Amniotic stem cell (primary cell): ENCODE measurements at regions not wholly inside any gene's neighbourhood (a gene's known extent, or its start where the extent isn't known, plus 50 kb on each side); places are given as distances from the start of the nearest gene placed in this dataset.
"Not testable (repeated sequence)": the region's sequence is repeated elsewhere in the genome, so short reads cannot be mapped to it uniquely, and the experiment has no call there.

Experiments used
- DNase-seq: peaks from one replicate; lab custom pipeline; 2025; lab: John Stamatoyannopoulos, UW

DNA sequence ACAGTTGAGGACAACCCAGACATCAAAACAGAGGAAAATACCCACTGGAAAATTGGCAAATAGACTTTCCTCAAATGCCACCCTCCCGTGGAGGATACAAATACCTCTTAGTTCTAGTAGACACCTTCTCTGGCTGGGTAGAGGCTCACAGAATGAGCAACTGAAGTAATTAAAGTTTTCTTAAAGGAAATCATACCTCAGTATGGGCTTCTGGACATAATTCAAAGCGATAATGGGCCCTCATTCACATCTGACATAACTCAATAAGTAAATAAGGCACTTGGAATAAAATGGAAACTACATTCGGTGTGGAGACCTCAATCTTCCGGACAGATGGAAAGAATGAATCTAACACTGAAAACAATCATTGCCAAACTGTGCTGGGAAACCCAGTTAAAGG is 115.2 kb upstream of the PLCL2 start:
- no peak for DNase-seq

DNA sequence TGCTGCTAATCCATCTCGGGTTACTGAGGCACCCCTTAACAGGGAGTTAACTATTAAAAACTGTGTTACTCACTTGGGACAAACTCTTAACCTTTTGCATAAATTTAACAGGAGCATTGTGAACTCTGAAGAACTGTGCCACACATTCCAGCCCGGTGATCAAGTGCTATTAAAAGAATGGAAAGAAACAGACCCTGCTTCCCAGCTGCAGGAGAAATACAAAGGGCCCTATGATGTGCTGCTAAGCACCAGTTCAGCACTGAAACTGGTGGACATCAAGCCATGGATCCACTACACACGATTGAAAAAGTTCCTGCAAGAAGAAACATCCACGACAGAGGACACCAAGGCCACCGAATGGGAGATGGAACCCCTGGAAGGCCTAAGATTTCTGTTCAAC is 114.7 kb upstream of the PLCL2 start:
- DNase-seq: no peak

DNA sequence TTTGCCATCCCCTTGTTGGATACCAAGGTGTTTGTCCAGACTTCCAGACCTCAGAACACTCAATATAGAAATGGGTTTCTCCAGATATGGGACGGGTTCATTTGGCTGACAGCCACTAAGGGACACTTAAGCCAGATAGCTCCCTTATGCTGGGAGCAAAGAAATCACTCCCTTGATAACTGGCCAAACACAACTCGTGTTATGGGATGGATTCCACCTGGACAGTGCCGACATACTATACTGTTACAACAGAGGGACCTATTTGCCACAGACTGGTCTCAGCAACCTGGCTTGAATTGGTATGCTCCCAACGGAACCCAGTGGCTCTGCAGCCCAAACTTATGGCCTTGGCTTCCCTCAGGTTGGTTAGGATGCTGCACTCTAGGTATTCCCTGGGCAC is 114.0 kb upstream of the PLCL2 start:
- no peak for DNase-seq

DNA sequence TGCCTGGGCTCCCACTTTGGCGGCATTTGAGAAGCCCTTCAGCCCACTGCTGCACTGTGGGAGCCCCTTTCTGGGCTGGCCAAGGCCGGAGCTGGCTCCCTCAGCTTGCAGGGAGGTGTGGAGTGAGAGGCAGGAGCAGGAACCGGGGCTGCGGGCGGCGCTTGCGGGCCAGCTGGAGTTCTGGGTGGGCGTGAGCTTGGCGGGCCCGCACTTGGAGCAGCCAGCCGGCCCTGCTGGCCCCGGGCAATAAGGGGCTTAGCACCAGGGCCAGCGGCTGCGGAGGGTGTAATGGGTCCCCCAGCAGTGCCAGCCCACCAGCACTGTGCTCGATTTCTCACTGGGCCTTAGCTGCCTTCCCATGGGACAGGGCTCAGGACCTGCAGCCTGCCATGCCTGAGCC is 111.2 kb upstream of the PLCL2 start:
- DNase-seq: not testable (repeated sequence)

DNA sequence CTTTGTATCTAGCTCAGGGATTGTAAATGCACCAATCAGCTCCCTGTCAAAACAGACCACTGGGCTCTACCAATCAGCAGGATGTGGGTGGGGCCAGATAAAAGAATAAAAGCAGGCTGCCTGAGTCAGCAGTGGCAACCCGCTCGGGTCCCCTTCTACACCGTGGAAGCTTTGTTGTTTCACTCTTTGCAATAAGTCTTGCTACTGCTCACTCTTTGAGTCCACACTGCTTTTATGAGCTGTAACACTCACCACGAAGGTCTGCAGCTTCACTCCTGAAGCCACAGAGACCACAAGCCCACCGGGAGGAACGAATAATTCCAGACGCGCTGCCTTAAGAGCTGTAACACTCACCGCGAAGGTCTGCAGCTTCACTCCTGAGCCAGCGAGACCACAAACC is 110.2 kb upstream of the PLCL2 start:
- not testable (repeated sequence) for DNase-seq

DNA sequence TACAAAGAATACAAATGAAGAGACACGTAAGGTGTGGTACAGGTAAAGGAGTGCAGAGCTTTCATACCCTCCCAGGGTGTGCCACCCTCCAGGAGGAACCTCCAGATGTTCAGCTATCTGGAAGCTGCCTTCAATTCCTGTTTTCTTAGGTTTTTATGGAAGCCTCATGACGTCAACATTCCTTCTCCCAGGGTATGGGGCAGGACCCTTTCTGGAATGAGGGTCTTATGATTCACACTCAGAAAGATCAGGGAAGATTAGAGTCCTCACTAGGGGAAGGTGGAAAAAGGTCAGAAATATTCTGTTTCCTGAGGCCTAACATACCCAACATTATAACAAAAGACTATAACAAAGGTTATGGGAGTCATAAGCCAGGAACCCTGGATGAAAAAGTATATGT is 99.8 kb upstream of the PLCL2 start:
- DNase-seq: no peak

DNA sequence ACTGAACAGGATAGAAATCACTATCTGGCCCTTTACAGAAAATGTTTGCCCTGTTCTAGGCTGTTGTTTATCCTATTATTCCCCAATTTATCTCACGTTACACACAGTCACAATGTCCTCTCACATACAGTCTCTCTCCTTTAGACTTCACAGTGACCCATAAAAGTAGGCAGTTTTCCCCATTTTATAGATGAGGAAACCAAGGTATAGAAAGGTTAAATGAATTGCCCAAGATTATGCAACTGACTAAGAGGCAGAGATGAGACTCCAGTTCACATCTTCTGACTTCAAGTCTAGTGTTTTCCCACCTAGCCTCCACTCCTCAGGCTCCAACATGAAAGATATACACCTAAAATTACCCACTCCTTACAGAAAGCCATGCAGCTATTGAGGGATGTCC is 99.3 kb upstream of the PLCL2 start:
- DNase-seq: no peak

DNA sequence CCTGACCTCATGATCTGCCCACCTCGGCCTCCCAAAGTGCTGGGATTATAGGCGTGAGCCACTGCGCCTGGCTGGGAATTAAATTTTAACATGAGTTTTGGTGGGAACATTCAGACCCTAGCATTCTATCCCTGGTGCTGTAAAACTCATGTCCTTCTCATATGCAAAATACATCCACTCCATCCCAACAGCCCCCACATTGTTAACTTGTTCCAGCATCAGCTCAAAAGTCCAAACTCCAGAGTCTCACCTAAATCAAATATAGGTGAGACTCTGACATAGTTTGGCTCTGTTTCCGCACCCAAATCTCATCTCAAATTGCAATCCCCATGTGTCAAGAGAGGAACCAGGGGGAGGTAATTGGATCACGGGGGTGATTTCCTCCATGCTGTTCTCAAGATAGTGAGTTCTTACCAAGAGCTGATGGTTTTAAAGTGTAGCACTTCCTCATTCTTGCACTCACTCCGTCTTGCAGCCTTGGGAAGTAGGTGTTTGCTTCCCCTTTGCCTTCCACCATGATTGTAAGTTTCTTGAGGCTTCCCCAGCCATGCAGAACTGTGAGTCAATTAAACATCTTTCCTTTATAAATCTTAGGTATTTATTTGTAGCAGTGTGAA is 96.2 kb upstream of the PLCL2 start:
- no peak for DNase-seq

DNA sequence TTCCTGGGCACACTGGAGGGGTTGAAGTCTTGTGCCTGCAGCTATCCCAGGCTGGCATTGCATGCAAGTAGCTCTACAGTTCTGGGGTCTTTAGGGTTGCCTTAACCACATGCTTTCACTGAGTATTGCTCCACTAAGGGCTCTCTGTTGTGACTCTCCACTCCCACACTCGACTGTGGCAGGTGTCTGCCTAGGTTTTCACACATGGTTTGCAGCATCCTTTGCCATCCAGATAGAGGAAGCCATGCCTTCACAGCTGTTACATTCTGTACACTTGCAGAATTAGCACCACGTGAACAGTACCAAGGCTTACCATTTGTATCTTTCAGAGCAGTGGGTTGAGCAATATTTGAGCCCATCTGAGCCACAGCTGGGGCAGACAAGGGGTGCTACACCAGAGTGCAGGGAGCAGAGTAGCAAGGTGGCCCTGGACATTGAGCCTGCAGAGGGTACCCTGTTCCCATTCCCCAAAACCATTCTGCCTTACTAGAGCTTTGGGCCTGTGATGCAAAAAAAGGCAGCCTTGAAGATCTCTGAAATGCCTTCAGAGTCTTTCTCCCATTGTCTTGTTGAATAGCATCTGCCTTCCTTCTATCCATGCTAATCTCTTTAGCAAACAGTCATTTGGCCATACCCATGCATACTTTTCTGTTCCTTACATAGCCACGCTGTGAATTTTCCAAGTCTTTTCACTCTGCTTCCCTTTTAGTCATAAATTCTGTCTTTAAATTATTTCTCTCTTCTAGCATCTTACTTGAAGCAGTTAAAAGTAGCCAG is 95.2 kb upstream of the PLCL2 start:
- no peak for DNase-seq

DNA sequence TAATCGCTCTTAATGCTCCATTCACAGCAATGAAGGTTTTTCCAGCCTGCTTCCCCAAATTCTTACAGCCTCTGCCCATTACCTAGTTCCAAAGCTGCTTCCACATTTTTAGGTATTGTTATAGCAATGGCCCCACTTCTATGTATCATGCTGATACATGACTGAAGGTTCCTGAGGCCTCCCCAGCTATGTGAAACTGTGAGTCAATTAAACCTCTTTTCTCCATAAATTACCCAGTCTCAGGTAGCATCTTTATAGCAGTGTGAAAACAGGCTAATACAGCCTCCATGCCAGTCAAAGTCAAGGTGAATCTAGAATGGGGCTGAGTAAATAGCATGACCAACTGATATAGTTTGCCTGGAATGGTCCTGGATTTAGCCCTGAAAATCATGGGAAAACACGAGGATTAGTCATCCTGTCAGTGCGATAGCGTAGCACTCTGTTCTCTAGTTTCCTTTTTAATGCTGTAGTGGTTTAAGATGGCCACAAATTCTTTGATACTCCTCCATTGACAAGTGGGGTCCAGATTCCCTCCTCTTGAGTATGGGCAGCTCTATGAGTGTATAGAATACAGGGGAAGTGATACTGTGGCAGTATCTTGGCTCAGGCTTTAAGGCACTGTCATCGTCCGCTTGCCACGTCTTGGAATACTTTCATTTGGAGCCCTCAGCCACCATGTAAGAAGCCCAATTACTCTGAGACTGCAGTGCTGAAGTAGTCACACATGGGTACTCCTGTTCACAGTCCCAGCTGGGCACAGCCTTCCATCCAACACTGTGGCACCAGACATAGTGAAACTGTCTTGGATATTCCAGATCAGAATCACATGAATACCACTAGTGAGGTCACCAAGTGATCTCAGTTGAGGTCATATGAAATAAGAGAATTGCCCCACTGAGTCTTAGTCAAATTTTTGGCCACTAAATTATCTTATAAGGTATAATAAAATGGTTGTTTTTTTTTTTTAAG is 94.0 kb upstream of the PLCL2 start:
- no peak for DNase-seq

DNA sequence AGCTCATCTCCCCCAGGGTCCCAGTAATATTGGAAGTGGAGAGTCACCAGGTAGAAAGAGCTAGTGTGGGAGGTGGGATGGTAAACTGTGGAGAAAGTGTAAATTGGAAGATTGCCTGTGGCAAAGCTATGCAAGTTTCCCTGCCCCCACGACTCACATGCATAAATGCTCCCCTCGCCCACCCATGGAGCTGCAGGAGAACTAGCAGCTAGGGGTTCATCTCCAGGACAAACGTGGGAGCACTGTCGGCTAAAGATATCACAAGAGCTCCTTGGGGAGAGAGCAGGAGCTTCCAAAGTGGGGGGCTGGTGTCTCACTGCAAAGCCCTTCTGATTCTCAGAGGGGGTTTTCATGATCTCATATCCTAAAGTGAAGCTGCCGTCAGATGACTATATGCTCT is 91.4 kb upstream of the PLCL2 start:
- DNase-seq: no peak

DNA sequence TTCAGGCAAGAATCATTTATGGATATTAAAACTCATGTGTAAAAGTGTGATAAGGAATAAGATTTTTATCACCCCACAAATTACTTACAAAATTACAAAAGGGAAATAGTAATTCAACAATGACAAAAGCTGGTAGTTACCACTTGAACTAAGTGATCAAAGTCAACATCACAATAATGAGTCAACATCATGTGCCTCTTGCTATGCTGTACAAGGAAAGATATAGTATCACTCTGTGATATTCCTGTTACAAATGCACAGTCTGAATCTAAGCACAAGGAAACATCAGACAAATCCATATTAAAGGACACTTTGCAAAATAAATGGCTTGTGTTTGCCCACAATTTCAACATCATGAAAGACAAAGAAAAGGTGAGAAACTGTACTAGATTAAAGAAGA is 90.5 kb upstream of the PLCL2 start:
- DNase-seq: no peak

DNA sequence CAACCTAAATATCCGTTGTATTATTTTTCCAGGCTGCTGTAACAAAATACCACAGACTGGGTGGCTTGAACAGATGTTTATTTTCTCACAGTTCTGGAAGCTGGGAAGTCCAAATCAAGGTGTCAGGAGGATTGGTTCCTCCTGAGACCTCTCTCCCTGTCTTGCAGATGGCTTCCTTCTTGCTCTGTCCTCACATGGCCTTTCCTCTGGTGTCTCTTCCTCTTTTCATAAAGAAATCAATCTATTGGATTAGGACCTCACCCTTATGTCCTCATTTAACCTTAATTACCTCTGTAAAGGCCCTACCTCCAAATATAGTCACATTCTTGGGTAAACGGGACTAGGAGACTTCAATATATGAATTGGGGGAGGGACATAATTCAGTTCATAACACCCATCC is 89.2 kb upstream of the PLCL2 start:
- DNase-seq: no peak

DNA sequence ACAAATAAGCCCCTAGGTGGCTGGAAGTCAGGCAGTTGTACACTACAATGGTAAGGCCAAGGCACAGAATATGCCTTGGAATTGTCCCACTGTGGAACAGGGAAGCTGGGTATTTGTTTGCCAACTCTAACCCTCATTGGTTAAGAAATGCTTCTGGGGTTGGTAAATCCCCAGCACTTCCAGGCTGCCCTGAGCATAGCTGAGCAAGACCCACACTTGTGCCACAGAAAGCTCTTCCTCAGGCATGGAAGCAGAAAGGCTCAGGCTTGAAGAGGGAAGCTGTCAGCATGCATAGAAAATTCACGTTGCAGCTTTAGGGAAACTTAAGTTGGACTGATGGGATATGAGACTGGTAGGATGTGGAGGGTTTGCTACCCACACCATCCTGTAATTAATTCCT is 86.9 kb upstream of the PLCL2 start:
- no peak for DNase-seq

DNA sequence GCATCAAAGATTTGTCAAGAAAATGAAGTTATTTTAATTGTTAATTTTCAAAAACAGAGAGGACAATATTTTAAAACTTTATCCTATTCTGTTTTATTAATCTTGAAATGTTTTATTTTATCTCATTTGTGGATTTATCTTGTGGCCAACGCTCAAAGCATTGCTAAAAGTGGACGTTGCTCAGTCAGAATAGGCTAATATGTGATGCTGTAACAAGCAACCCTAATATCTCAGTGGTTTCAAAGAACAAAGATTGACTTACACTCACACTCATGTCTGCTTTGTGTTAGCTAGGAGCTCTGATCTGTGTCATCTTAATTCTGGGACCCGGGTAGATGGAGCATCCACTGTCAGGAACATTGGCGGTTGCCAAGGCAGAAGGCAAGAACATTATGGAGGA is 86.0 kb upstream of the PLCL2 start:
- no peak for DNase-seq

DNA sequence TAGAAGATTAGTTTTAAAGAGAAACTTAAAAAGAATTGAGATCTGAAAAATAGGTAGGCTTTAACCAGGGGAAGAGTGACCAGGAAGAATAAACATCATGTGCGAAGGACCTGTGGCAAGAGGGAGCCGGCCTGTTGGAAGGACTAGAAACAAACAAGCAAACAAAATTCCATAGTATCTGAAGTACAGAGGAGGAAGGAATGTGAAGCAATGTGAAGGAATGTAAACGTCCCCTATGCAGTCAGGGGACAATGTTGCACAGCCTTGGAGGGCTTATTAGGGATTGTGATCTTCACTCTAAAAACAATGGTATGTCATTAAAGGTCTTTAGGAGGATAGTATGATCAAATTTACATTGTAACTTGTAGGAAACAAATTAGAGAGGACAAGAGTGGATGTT is 84.4 kb upstream of the PLCL2 start:
- DNase-seq: no peak

DNA sequence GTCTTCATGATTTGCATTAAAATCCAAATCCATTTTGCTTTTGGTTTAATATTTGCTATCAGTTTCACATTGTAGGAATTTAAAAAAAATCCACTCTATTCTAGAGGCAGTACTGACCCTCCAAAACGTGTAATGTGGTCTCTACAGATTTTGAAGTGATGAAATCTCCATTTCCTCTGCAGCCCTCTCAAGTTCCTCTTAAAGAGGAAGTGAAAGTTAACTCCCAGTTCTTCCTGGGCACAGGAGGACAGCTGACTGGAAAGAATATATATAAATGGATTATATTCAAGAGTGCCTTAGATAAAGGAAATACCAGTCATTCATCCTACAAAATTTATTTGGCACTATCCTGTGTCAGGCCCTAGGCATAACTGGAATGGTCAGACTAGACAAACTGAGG is 83.5 kb upstream of the PLCL2 start:
- DNase-seq: no peak

DNA sequence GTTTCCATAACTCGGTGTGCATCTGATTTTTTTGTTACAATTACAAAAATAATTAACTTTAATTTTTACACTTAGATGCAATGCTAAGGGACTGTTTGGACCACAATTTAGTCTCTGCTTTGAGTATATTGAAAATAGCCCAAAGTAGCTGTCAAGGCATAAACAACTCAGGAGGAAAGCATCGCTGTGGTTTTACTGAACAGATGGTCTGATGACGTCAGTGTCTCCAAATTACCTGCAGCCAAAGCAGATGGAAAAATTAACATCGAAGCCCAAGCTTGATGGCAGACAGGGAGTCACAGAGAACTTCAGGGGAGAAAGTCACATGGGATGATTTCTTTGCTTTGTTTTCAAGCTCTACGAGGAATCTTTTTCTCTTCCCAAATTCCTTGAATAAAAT is 83.1 kb upstream of the PLCL2 start:
- DNase-seq: no peak

DNA sequence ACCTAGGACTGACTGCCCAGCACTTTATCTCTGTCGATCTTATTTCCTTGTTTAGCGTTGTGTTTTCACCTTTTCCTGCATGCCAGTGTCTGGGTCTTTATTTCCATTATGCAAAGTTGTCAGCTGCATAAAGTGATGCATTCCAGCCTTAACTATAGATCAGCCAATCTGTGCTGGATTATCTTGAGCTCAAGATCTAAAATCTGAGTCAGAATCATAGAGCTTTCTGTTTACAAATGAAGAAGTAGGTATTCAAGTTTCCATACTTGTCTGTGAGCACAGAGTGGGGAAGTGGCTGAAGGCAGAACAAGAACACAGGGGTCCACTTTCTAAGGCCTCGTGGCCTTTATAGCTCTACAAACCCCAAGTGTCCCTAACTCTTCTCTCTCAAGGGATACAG is 82.4 kb upstream of the PLCL2 start:
- DNase-seq: no peak

DNA sequence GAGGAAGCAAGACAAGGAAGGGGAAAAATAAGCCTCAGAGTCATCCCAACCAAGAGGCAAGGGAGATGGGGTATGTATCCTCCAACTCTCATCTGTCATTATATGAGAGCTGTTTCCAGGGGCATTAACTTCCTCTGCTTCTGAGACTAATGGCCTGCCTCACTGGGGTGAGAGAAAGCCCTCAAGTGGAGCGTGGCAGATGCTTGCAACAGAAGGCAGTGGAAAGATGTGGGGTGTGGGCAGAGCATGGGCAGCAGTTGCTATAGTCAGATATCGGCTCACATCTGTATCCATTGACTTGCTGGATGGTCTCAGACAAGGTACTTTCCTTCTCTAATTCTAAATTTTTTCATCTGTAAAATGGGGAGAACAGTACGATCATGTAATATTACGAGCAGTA is 81.7 kb upstream of the PLCL2 start:
- DNase-seq: no peak

DNA sequence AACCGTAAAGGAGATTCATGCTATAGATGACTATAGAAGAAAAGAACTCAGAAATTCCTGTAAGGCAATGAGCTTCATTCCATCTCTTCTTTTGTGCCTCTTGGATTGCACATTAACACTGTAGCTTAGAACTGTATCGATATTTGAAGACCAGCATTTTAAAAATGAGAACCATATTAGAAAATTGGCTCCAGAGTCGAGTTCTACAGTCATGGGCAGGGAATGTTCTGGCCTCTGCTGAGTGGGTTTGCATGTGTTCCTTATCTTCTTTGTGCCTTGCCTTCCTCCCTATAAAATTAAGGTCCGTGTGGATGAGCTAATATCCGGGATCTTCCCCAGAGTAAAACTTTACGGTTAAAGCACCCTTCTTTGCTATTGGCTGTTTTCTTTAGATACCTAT is 77.4 kb upstream of the PLCL2 start:
- no peak for DNase-seq

DNA sequence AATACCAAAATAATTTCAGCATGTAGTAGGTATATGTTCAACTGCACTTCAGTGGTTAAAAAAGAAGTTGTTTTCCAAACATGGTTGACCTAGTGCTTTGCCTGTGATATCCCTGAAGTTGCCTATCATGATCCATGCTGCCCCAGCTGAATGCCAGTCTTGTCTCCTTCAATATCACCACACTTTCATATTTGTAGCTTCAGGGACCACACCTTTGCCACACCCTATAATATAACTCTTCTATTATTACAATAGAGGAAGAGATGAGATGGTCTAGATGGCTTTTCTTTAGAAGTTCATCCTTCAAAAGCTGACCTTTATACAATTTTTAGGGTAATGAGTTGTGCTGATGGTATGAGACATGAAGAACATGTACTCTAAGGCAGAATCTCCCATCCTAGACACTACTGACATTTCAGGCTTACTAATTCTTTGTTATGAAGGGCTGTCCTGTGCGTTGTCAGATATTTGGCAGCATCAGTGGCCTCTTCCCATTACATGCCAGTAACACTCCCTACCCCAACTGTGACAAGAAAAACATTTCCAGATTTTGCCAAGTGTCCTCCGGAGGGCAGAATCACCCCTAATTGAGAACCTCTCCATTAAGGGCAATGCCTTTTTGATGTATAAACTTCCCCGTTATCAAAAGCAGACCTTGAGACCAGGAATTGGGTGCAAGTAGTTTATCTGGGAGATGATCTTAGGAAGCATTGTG is 76.2 kb upstream of the PLCL2 start:
- no peak for DNase-seq
